Body of pancreas (tissue), 4 donors: ENCODE measurements at regions not wholly inside any gene's neighbourhood (a gene's known extent, or its start where the extent isn't known, plus 50 kb on each side); places are given as distances from the start of the nearest gene placed in this dataset.

Source experiments
- ATAC-seq: fragments of 150-250 bp; one replicate; pipeline ENCODE4 v1.9.1; 2016
- DNase-seq, 4 donors: peaks; one replicate each; pipeline ENCODE4 v3.0.0-alpha.2; 2019
- H3K27ac ChIP-seq, 4 donors: fragments of 200-600 bp; sonication (generic); 1 replicate in 3 of 4; 2 replicates in 1 of 4; pipeline versions ENCODE4 v1.5.1 to v1.6.1; 2016 to 2019; ENCODE audit warnings: mild to moderate bottlenecking in 1 of 4, mixed read lengths in 1 of 4, moderate library complexity in 1 of 4
- H3K27me3 ChIP-seq, 2 donors: fragments of 200-600 bp; sonication (generic); one replicate each; pipeline ENCODE4 v1.6.0; 2016; ENCODE audit warnings: mild to moderate bottlenecking in 1 of 2
- H3K36me3 ChIP-seq, 2 donors: fragments of 200-600 bp; sonication (generic); replicated peaks in 1 of 2; 2 replicates each; pipeline ENCODE4 v1.5.1; 2016; ENCODE audit warnings: low read depth in 2 of 2; ENCODE audit not compliant: insufficient read depth in 1 of 2
- H3K4me1 ChIP-seq: fragments of 200-600 bp; sonication (generic); one replicate; pipeline ENCODE4 v1.6.0; 2016
- H3K4me3 ChIP-seq, 2 donors: fragments of 200-600 bp; sonication (generic); 1 replicate in 1 of 2; 2 replicates in 1 of 2; pipeline ENCODE4 v1.5.1; 2016 to 2019
- H3K9me3 ChIP-seq, 3 donors: fragments of 200-600 bp; sonication (generic); 1 replicate in 2 of 3; 2 replicates in 1 of 3; pipeline ENCODE4 v1.5.1; 2016
- CTCF ChIP-seq, 7 experiments: fragments of 450-650 bp in 4 of 7; fragments of 200-600 bp in 3 of 7; sonication (generic) in 3 of 7; IDR thresholded peaks; one replicate each; pipeline ENCODE4 v1.5.1; 2016 to 2019; ENCODE audit warnings: antibody characterized with exemption in 7 of 7
- POLR2A ChIP-seq, 3 donors: fragments of 450-650 bp; IDR thresholded peaks; one replicate each; pipeline ENCODE4 v1.6.1; 2016; ENCODE audit warnings: antibody characterized with exemption in 3 of 3, mild to moderate bottlenecking in 2 of 3
- WGBS, 2 donors: methylation state at CpG; one replicate each; pipeline ENCODE4 v1.1.5; 2017; 5-methylcytosine and 5-hydroxymethylcytosine counted together
- intact Hi-C: fragments of 100-400 bp; cut with DNase I; formaldehyde crosslinking; loops from one replicate; pipeline ENCODE4 v1.15.1; 2023

- Histone ChIP-seq H3K9me3 (no peaks in the 10 kb centered on the region), H3K27me3 (no peaks in the 10 kb centered on the region), H3K4me3 (no peak overlapping the region), H3K27ac (no peak overlapping the region), H3K36me3 (no peaks in the 10 kb centered on the region), H3K4me1 (no peaks in the 10 kb centered on the region)
- TF ChIP-seq POLR2A (IDR thresholded peaks at IDR 0.05) (no peak), CTCF (IDR thresholded peaks at IDR 0.05) (no peak)
- ATAC-seq (no peak), DNase-seq (no peak)
- WGBS, 2 donors, result 59 to 73% methylated on average over 1 of the region's 1 CpG
- intact Hi-C loops, result no loop called here
These were observed 776.8 kb downstream of the PCDH18 start for GRCh38 chr4:136755531-136755916.

GRCh38 chr4:136754810-136755530, 777.3 kb downstream of the PCDH18 start:
- Histone ChIP-seq H3K4me1 (no peaks in the 10 kb centered on the region), H3K9me3 (no peaks in the 10 kb centered on the region), H3K36me3 (no peaks in the 10 kb centered on the region), H3K27me3 (no peaks in the 10 kb centered on the region), H3K27ac (no peak overlapping the region), H3K4me3 (no peak overlapping the region)
- DNase-seq (no peak), ATAC-seq (no peak)
- intact Hi-C loops, result no loop called here
- 39% methylated on average over 2 of the region's 2 CpGs for WGBS, 2 donors
- TF ChIP-seq POLR2A (IDR thresholded peaks at IDR 0.05), result no peak
- no peak for TF ChIP-seq CTCF (IDR thresholded peaks at IDR 0.05)

GRCh38 chr4:136751556-136751955, 780.7 kb downstream of the PCDH18 start:
- 34 to 38% methylated on average over 1 of the region's 1 CpG for WGBS, 2 donors

GRCh38 chr4:136750897-136751296, 781.4 kb downstream of the PCDH18 start:
- ATAC-seq (no peak), DNase-seq (no peak)
- no peaks in the 10 kb centered on the region for H3K4me1 ChIP-seq
- H3K36me3 ChIP-seq, result no peaks in the 10 kb centered on the region
- TF ChIP-seq POLR2A (IDR thresholded peaks at IDR 0.05) (no peak), CTCF (IDR thresholded peaks at IDR 0.05) (no peak)
- WGBS, 2 donors, result 36 to 39% methylated on average over 3 of the region's 3 CpGs
- intact Hi-C loops, result no loop called here
- no peaks in the 10 kb centered on the region for H3K27me3 ChIP-seq
- no peak overlapping the region for H3K4me3 ChIP-seq
- H3K9me3 ChIP-seq, result no peaks in the 10 kb centered on the region
- H3K27ac ChIP-seq, result no peak overlapping the region

More at GRCh38 chr4:136751556-136751955, 780.7 kb downstream of the PCDH18 start:
- Histone ChIP-seq H3K27me3 (no peaks in the 10 kb centered on the region), H3K4me3 (no peak overlapping the region), H3K4me1 (no peaks in the 10 kb centered on the region), H3K27ac (no peak overlapping the region), H3K9me3 (no peaks in the 10 kb centered on the region), H3K36me3 (no peaks in the 10 kb centered on the region)
- ATAC-seq (no peak), DNase-seq (no peak)
- TF ChIP-seq CTCF (IDR thresholded peaks at IDR 0.05) (no peak), POLR2A (IDR thresholded peaks at IDR 0.05) (no peak)
- intact Hi-C loops, result no loop called here

GRCh38 chr4:136749989-136750388, 782.3 kb downstream of the PCDH18 start:
- WGBS, 2 donors, result 54 to 65% methylated on average over 2 of the region's 2 CpGs
- no peak for DNase-seq
- TF ChIP-seq CTCF (IDR thresholded peaks at IDR 0.05), result no peak
- no peak for TF ChIP-seq POLR2A (IDR thresholded peaks at IDR 0.05)
- no peak overlapping the region for H3K4me3 ChIP-seq
- H3K9me3 ChIP-seq, result no peaks in the 10 kb centered on the region
- H3K36me3 ChIP-seq, result no peaks in the 10 kb centered on the region
- ATAC-seq, result no peak
- no peaks in the 10 kb centered on the region for H3K27me3 ChIP-seq
- no peaks in the 10 kb centered on the region for H3K4me1 ChIP-seq
- H3K27ac ChIP-seq, result no peak overlapping the region
- intact Hi-C loops, result no loop called here
